K562 (cell line): ENCODE measurements at regions not wholly inside any gene's neighbourhood (a gene's known extent, or its start where the extent isn't known, plus 50 kb on each side); places are given as distances from the start of the nearest gene placed in this dataset.

Experiments used
- ATAC-seq: fragments of 200-7000 bp; cut with Tn5 transposase; 3 replicates; pipeline ENCODE4 v1.9.1; 2020; ENCODE audit warnings: moderate library complexity
- BruUV-seq: library from RNA; stranded (reverse); fragments of 400-500 nt; replicated peaks from 2 replicates; lab custom pipeline; 2021; lab: Mats Ljungman, UMichigan
- CTCF ChIA-PET: fragments of 300-600 bp; formaldehyde crosslinking; extraction: SDS; loops from one replicate; lab custom pipeline; 2021; ENCODE audit warnings: low intra/inter-chr PET ratio; lab: Yijun Ruan, JAX
- POLR2A ChIA-PET: fragments of 300-600, 350-650 bp; sonication (Branson Sonifier 250); formaldehyde crosslinking; extraction: SDS; loops from one replicate; lab custom pipeline; 2021; ENCODE audit warnings: antibody characterized with exemption, inconsistent platforms; lab: Yijun Ruan, JAX
- DNase-seq, 4 experiments: peaks; one replicate each; pipeline versions ENCODE4 v3.0.0 to v3.0.0-alpha.2; 2011 to 2018; ENCODE audit warnings: low spot score in 3 of 4, mixed read lengths in 3 of 4; ENCODE audit errors: extremely low read depth in 1 of 4
- FAIRE-seq: peaks from 2 replicates; lab custom pipeline; 2011; peaks lifted over from hg19 to GRCh38; lab: Jason Lieb, UNC
- H2AFZ ChIP-seq: 2 replicates; pipeline ENCODE4 v1.6.0; 2011; ENCODE audit warnings: low read depth, low read length, control low read depth, inconsistent platforms
- H3K27ac ChIP-seq: fragments of 200-600 bp; 3 replicates; pipeline ENCODE4 v1.8.0; 2011; ENCODE audit warnings: low read depth, mild to moderate bottlenecking, control low read depth, inconsistent platforms, low read length, moderate library complexity, mixed read lengths; ENCODE audit errors: extremely low read depth
- H3K27me3 ChIP-seq, 2 experiments: fragments of 300-600 bp in 1 of 2; 2 replicates in 1 of 2; 3 replicates in 1 of 2; pipeline versions ENCODE4 v1.6.0 to v1.8.0; 2011; ENCODE audit warnings: inconsistent platforms in 2 of 2, low read length in 2 of 2, mild to moderate bottlenecking in 1 of 2, mixed read lengths in 1 of 2, moderate library complexity in 1 of 2; ENCODE audit not compliant: control insufficient read depth in 2 of 2, insufficient read depth in 2 of 2
- H3K36me3 ChIP-seq: fragments of 300-600 bp; 3 replicates; pipeline ENCODE4 v1.8.0; 2011; ENCODE audit warnings: mild to moderate bottlenecking, low read length, inconsistent platforms; ENCODE audit not compliant: control insufficient read depth, insufficient read depth
- H3K4me1 ChIP-seq, 2 experiments: fragments of 200-600 bp in 1 of 2; replicated peaks in 1 of 2; 2 replicates in 1 of 2; 3 replicates in 1 of 2; pipeline versions ENCODE4 v1.5.1 to v1.8.0; 2011; ENCODE audit warnings: inconsistent platforms in 2 of 2, low read length in 2 of 2, mild to moderate bottlenecking in 1 of 2, mixed read lengths in 1 of 2, moderate library complexity in 1 of 2; ENCODE audit not compliant: control insufficient read depth in 2 of 2, insufficient read depth in 2 of 2
- H3K4me2 ChIP-seq: 2 replicates; pipeline ENCODE4 v1.6.1; 2011; ENCODE audit warnings: low read length, control low read depth, inconsistent platforms, mixed read lengths; ENCODE audit not compliant: insufficient read depth
- H3K4me3 ChIP-seq: fragments of 200-600 bp; sonication (generic), shearing (Covaris generic); 2 replicates; pipeline ENCODE4 v1.5.1; 2016; ENCODE audit warnings: control low read depth, inconsistent platforms
- H3K79me2 ChIP-seq: fragments of 200-600 bp; 3 replicates; pipeline ENCODE4 v1.8.0; 2011; ENCODE audit warnings: low read length, inconsistent platforms; ENCODE audit not compliant: control insufficient read depth, insufficient read depth
- H3K9ac ChIP-seq, 2 experiments: 2 replicates each; pipeline versions ENCODE4 v1.6.0 to v1.6.1; 2011; ENCODE audit warnings: low read depth in 2 of 2, low read length in 2 of 2, control low read depth in 1 of 2, inconsistent platforms in 1 of 2, mild to moderate bottlenecking in 1 of 2, mixed read lengths in 1 of 2; ENCODE audit not compliant: insufficient read depth in 1 of 2
- H3K9me1 ChIP-seq: one replicate; pipeline ENCODE4 v1.6.0; 2011; ENCODE audit warnings: inconsistent platforms, mild to moderate bottlenecking, low read length, moderate library complexity; ENCODE audit not compliant: control insufficient read depth, insufficient read depth
- H3K9me3 ChIP-seq: replicated peaks from 2 replicates; pipeline ENCODE4 v1.5.1; 2011; ENCODE audit warnings: low read depth, low read length, inconsistent platforms; ENCODE audit not compliant: control insufficient read depth, insufficient read depth
- H4K20me1 ChIP-seq: replicated peaks from 2 replicates; pipeline ENCODE4 v1.6.1; 2011; ENCODE audit warnings: low read length, inconsistent platforms, mixed read lengths; ENCODE audit not compliant: control insufficient read depth, insufficient read depth
- BRCA1 ChIP-seq, 2 experiments: fragments of 450-650 bp in 1 of 2; sonication (generic) in 1 of 2; formaldehyde crosslinking in 1 of 2; IDR thresholded peaks; 2 replicates each; pipeline versions ENCODE4 v1.5.0 to v1.6.1; 2017 to 2020; ENCODE audit warnings: mild to moderate bottlenecking in 1 of 2, missing genetic modification reagents in 1 of 2
- DDX20 ChIP-seq: fragments of 450-650 bp; IDR thresholded peaks from 2 replicates; pipeline ENCODE4 v1.6.1; 2016; ENCODE audit warnings: missing genetic modification characterization, low read depth, mild to moderate bottlenecking, missing compliant biosample characterization, moderate library complexity
- HLTF ChIP-seq: fragments of 450-650 bp; IDR thresholded peaks from 2 replicates; pipeline ENCODE4 v1.6.1; 2016
- HOXB6 ChIP-seq: fragments of 250-450 bp; sonication (Bioruptor Pico); IDR thresholded peaks from 2 replicates; pipeline ENCODE4 v1.5.1; 2022; ENCODE audit warnings: mild to moderate bottlenecking, borderline replicate concordance
- HSF4 ChIP-seq: fragments of 250-450 bp; sonication (Bioruptor Pico); IDR thresholded peaks from 2 replicates; pipeline ENCODE4 v2.1.2; 2022; ENCODE audit warnings: mild to moderate bottlenecking, moderate library complexity, borderline replicate concordance
- KLF10 ChIP-seq: fragments of 250-450 bp; sonication (Bioruptor Pico); IDR thresholded peaks from 2 replicates; pipeline ENCODE4 v1.6.1; 2021; ENCODE audit warnings: matching md5 sums
- RBM25 ChIP-seq: fragments of 200-400 bp; formaldehyde crosslinking; IDR thresholded peaks from 2 replicates; pipeline ENCODE4 v1.6.1; 2018; ENCODE audit warnings: low read length, low read depth, moderate library complexity; ENCODE audit not compliant: severe bottlenecking
- ZNF79 ChIP-seq: fragments of 250-450 bp; sonication (Bioruptor Pico); IDR thresholded peaks from 2 replicates; pipeline ENCODE4 v1.4.0; 2020; ENCODE audit warnings: low read depth, mild to moderate bottlenecking, moderate library complexity
- WGBS: fragments of 100-300 bp; shearing (Covaris generic); methylation state at CpG from one replicate; pipeline ENCODE4 v1.1.6; 2016; ENCODE audit warnings: low coverage, mixed read lengths; ENCODE audit not compliant: insufficient coverage; ENCODE audit errors: missing lambda C conversion rate; 5-methylcytosine and 5-hydroxymethylcytosine counted together
- in situ Hi-C: fragments of 300-500 bp; cut with MboI; formaldehyde crosslinking; loops from 4 replicates; pipeline ENCODE4 v1.15.0; 2018; ENCODE audit warnings: inconsistent platforms, mixed read lengths
- intact Hi-C: fragments of 100-400 bp; cut with micrococcal nuclease; formaldehyde crosslinking; loops from 2 replicates; pipeline ENCODE4 v1.14.2; 2022
- TF ChIP-seq, protein P1 (sequence below): fragments of 200-600 bp; sonication (generic); IDR thresholded peaks from one replicate; pipeline ENCODE4 v1.6.1; 2012; ENCODE audit warnings: mild to moderate bottlenecking, low read depth, low read length, inconsistent platforms
- TF ChIP-seq, protein P2 (sequence below): fragments of 450-650 bp; IDR thresholded peaks from 2 replicates; pipeline ENCODE4 v1.6.1; 2016; ENCODE audit warnings: mild to moderate bottlenecking

DNA sequence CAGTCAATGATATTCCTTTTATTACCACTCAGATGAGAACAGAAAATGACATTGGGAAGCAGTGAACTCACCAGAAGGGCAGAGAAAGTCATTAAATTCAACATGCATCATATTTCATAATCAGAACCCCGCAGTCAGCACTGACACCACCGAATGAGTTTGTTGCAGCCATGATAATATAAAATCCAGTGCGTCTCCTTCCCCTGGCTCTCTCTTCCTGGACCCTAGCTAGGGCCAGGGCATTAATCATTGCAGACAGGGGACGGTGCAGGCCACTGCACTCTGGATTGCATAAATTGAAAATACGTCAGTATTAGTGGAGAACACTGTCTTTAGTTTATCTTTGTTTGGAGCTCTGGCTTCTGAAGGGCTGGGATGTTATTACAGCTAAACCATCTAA lies 931.5 kb downstream of the TYW1 start:
- no peaks in the 10 kb centered on the region for H3K4me1 ChIP-seq
- no peak overlapping the region for H3K27ac ChIP-seq
- H4K20me1 ChIP-seq: no peaks in the 10 kb centered on the region
- no peaks in the 10 kb centered on the region; a peak in 1 of 5 replicates for H3K27me3 ChIP-seq
- ATAC-seq (no peak), DNase-seq (no peak), FAIRE-seq (no peak)
- no peak overlapping the region for H3K4me3 ChIP-seq
- no peak overlapping the region for H3K9ac ChIP-seq
- ChIA-PET POLR2A (interaction anchor here (0.5 kb wide), 1 partner anchor 60 kb away, joined by 3 read pairs; no protein-coding TSS in a partner anchor), CTCF (no interaction called here)
- no peaks in the 10 kb centered on the region for H3K36me3 ChIP-seq
- intact Hi-C loops: no loop called here
- no peaks in the 10 kb centered on the region for H3K9me3 ChIP-seq
- no peak overlapping the region for H2AFZ ChIP-seq
- no TSS peak for BruUV-seq
- in situ Hi-C loops: no loop called here
- 0% methylated on average over 5 of the region's 5 CpGs for WGBS
- no peaks in the 10 kb centered on the region for H3K9me1 ChIP-seq
- H3K79me2 ChIP-seq: no peaks in the 10 kb centered on the region
- H3K4me2 ChIP-seq: no peak overlapping the region
- TF ChIP-seq, protein P1, sequence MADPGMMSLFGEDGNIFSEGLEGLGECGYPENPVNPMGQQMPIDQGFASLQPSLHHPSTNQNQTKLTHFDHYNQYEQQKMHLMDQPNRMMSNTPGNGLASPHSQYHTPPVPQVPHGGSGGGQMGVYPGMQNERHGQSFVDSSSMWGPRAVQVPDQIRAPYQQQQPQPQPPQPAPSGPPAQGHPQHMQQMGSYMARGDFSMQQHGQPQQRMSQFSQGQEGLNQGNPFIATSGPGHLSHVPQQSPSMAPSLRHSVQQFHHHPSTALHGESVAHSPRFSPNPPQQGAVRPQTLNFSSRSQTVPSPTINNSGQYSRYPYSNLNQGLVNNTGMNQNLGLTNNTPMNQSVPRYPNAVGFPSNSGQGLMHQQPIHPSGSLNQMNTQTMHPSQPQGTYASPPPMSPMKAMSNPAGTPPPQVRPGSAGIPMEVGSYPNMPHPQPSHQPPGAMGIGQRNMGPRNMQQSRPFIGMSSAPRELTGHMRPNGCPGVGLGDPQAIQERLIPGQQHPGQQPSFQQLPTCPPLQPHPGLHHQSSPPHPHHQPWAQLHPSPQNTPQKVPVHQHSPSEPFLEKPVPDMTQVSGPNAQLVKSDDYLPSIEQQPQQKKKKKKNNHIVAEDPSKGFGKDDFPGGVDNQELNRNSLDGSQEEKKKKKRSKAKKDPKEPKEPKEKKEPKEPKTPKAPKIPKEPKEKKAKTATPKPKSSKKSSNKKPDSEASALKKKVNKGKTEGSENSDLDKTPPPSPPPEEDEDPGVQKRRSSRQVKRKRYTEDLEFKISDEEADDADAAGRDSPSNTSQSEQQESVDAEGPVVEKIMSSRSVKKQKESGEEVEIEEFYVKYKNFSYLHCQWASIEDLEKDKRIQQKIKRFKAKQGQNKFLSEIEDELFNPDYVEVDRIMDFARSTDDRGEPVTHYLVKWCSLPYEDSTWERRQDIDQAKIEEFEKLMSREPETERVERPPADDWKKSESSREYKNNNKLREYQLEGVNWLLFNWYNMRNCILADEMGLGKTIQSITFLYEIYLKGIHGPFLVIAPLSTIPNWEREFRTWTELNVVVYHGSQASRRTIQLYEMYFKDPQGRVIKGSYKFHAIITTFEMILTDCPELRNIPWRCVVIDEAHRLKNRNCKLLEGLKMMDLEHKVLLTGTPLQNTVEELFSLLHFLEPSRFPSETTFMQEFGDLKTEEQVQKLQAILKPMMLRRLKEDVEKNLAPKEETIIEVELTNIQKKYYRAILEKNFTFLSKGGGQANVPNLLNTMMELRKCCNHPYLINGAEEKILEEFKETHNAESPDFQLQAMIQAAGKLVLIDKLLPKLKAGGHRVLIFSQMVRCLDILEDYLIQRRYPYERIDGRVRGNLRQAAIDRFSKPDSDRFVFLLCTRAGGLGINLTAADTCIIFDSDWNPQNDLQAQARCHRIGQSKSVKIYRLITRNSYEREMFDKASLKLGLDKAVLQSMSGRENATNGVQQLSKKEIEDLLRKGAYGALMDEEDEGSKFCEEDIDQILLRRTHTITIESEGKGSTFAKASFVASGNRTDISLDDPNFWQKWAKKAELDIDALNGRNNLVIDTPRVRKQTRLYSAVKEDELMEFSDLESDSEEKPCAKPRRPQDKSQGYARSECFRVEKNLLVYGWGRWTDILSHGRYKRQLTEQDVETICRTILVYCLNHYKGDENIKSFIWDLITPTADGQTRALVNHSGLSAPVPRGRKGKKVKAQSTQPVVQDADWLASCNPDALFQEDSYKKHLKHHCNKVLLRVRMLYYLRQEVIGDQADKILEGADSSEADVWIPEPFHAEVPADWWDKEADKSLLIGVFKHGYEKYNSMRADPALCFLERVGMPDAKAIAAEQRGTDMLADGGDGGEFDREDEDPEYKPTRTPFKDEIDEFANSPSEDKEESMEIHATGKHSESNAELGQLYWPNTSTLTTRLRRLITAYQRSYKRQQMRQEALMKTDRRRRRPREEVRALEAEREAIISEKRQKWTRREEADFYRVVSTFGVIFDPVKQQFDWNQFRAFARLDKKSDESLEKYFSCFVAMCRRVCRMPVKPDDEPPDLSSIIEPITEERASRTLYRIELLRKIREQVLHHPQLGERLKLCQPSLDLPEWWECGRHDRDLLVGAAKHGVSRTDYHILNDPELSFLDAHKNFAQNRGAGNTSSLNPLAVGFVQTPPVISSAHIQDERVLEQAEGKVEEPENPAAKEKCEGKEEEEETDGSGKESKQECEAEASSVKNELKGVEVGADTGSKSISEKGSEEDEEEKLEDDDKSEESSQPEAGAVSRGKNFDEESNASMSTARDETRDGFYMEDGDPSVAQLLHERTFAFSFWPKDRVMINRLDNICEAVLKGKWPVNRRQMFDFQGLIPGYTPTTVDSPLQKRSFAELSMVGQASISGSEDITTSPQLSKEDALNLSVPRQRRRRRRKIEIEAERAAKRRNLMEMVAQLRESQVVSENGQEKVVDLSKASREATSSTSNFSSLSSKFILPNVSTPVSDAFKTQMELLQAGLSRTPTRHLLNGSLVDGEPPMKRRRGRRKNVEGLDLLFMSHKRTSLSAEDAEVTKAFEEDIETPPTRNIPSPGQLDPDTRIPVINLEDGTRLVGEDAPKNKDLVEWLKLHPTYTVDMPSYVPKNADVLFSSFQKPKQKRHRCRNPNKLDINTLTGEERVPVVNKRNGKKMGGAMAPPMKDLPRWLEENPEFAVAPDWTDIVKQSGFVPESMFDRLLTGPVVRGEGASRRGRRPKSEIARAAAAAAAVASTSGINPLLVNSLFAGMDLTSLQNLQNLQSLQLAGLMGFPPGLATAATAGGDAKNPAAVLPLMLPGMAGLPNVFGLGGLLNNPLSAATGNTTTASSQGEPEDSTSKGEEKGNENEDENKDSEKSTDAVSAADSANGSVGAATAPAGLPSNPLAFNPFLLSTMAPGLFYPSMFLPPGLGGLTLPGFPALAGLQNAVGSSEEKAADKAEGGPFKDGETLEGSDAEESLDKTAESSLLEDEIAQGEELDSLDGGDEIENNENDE: no peak
- no peak for TF ChIP-seq BRCA1 (IDR thresholded peaks at IDR 0.05)
- TF ChIP-seq BRCA1 (CRISPR knock-in tag; IDR thresholded peaks at IDR 0.05): no peak
- TF ChIP-seq HSF4: no peak
- no peak for TF ChIP-seq HOXB6 (CRISPR knock-in tag)
- TF ChIP-seq, protein P2, sequence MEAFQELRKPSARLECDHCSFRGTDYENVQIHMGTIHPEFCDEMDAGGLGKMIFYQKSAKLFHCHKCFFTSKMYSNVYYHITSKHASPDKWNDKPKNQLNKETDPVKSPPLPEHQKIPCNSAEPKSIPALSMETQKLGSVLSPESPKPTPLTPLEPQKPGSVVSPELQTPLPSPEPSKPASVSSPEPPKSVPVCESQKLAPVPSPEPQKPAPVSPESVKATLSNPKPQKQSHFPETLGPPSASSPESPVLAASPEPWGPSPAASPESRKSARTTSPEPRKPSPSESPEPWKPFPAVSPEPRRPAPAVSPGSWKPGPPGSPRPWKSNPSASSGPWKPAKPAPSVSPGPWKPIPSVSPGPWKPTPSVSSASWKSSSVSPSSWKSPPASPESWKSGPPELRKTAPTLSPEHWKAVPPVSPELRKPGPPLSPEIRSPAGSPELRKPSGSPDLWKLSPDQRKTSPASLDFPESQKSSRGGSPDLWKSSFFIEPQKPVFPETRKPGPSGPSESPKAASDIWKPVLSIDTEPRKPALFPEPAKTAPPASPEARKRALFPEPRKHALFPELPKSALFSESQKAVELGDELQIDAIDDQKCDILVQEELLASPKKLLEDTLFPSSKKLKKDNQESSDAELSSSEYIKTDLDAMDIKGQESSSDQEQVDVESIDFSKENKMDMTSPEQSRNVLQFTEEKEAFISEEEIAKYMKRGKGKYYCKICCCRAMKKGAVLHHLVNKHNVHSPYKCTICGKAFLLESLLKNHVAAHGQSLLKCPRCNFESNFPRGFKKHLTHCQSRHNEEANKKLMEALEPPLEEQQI: no peak
- no peak for TF ChIP-seq HLTF
- no peak for TF ChIP-seq KLF10 (CRISPR knock-in tag)
- no peak for TF ChIP-seq DDX20
- no peak for TF ChIP-seq RBM25
- no peak for TF ChIP-seq ZNF79 (CRISPR knock-in tag)
